HG03439 (cell line): ENCODE measurements at regions not wholly inside any gene's neighbourhood (a gene's known extent, or its start where the extent isn't known, plus 50 kb on each side); places are given as distances from the start of the nearest gene placed in this dataset.
"Not testable (repeated sequence)": the region's sequence is repeated elsewhere in the genome, so short reads cannot be mapped to it uniquely, and the experiment has no call there.

Experiments
- ATAC-seq: cut with Tn5 transposase; IDR thresholded peaks from one replicate; pipeline ENCODE4 v1.9.1; 2021; ENCODE audit warnings: mild to moderate bottlenecking, moderate library complexity; ENCODE audit not compliant: unreplicated experiment

- ATAC-seq = not testable (repeated sequence)
Measured at GRCh38 chr1:121003230-121003629, 113.7 kb downstream of the PPIAL4A start.

GRCh38 chr1:121006826-121007225, 117.3 kb downstream of the PPIAL4A start:
- ATAC-seq = not testable (repeated sequence)

- ATAC-seq = not testable (repeated sequence)
Measured at GRCh38 chr1:121007755-121008154, 118.2 kb downstream of the PPIAL4A start.

GRCh38 chr1:121008512-121009215, 119.1 kb downstream of the PPIAL4A start:
- ATAC-seq = not testable (repeated sequence)

- ATAC-seq = not testable (repeated sequence)
Measured at GRCh38 chr1:121009216-121010057, 119.9 kb downstream of the PPIAL4A start.

- ATAC-seq = not testable (repeated sequence)
Measured at GRCh38 chr1:121010141-121010540, 120.6 kb downstream of the PPIAL4A start.

- not testable (repeated sequence) for ATAC-seq
Measured at GRCh38 chr1:121013181-121013580, 123.6 kb downstream of the PPIAL4A start.

GRCh38 chr1:121016182-121017028, 126.8 kb downstream of the PPIAL4A start:
- ATAC-seq = not testable (repeated sequence)

- ATAC-seq = not testable (repeated sequence)
Measured at GRCh38 chr1:121019715-121020349, 130.3 kb downstream of the PPIAL4A start.

- not testable (repeated sequence) for ATAC-seq
Measured at GRCh38 chr1:121020350-121021236, 131.0 kb downstream of the PPIAL4A start.

- not testable (repeated sequence) for ATAC-seq
Measured at GRCh38 chr1:121021716-121022115, 132.1 kb downstream of the PPIAL4A start.

GRCh38 chr1:121032878-121033494, 143.4 kb downstream of the PPIAL4A start:
- not testable (repeated sequence) for ATAC-seq

GRCh38 chr1:121036792-121037191, 147.2 kb downstream of the PPIAL4A start:
- not testable (repeated sequence) for ATAC-seq

GRCh38 chr1:121040974-121041373, 143.2 kb downstream of the FAM72B start:
- not testable (repeated sequence) for ATAC-seq

- not testable (repeated sequence) for ATAC-seq
Measured at GRCh38 chr1:121041497-121041896, 142.6 kb downstream of the FAM72B start.

- ATAC-seq = not testable (repeated sequence)
Measured at GRCh38 chr1:121042882-121043281, 141.3 kb downstream of the FAM72B start.

GRCh38 chr1:121048293-121048752, 135.8 kb downstream of the FAM72B start:
- not testable (repeated sequence) for ATAC-seq

- ATAC-seq = not testable (repeated sequence)
Measured at GRCh38 chr1:121048769-121049443, 135.2 kb downstream of the FAM72B start.
